Uterus (tissue), 3 donors: ENCODE measurements at regions not wholly inside any gene's neighbourhood (a gene's known extent, or its start where the extent isn't known, plus 50 kb on each side); places are given as distances from the start of the nearest gene placed in this dataset.
"Not testable (repeated sequence)": the region's sequence is repeated elsewhere in the genome, so short reads cannot be mapped to it uniquely, and the experiment has no call there.

Experiments used
- DNase-seq, 2 donors: peaks; one replicate each; pipeline ENCODE4 v3.0.0-alpha.2; 2019 to 2020
- H3K27ac ChIP-seq, 2 donors: fragments of 200-600 bp; sonication (generic); 1 replicate in 1 of 2; 2 replicates in 1 of 2; pipeline ENCODE4 v1.5.1; 2016 to 2018
- H3K27me3 ChIP-seq, 2 donors: fragments of 200-600 bp; sonication (generic); one replicate each; pipeline ENCODE4 v1.5.1; 2018 to 2019; ENCODE audit warnings: control low read depth in 1 of 2
- H3K36me3 ChIP-seq, 2 donors: fragments of 200-600 bp; sonication (generic); one replicate each; pipeline ENCODE4 v1.5.1; 2019; ENCODE audit warnings: control low read depth in 1 of 2
- H3K4me1 ChIP-seq, 2 donors: fragments of 200-600 bp; sonication (generic); one replicate each; pipeline ENCODE4 v1.5.1; 2018 to 2019; ENCODE audit warnings: control low read depth in 1 of 2
- H3K4me3 ChIP-seq, 2 donors: fragments of 200-600 bp; sonication (generic); 1 replicate in 1 of 2; 2 replicates in 1 of 2; pipeline ENCODE4 v1.5.1; 2018 to 2019; ENCODE audit warnings: mild to moderate bottlenecking in 1 of 2
- H3K9me3 ChIP-seq, 2 donors: fragments of 200-600 bp; sonication (generic); one replicate each; pipeline ENCODE4 v1.5.1; 2019; ENCODE audit warnings: control low read depth in 1 of 2
- POLR2A ChIP-seq, 2 donors: fragments of 450-650 bp; IDR thresholded peaks; one replicate each; pipeline ENCODE4 v1.6.1; 2016; ENCODE audit warnings: antibody characterized with exemption in 2 of 2, mild to moderate bottlenecking in 1 of 2, moderate library complexity in 1 of 2
- intact Hi-C: fragments of 100-400 bp; cut with DNase I; formaldehyde crosslinking; loops from one replicate; pipeline ENCODE4 v1.15.1; 2023; ENCODE audit warnings: low total_unique reads
- TF ChIP-seq, protein P1 (sequence below), 4 experiments: fragments of 200-600 bp in 2 of 4; fragments of 450-650 bp in 2 of 4; sonication (generic) in 2 of 4; IDR thresholded peaks; one replicate each; pipeline ENCODE4 v1.5.1; 2016 to 2019; ENCODE audit warnings: antibody characterized with exemption in 4 of 4, mild to moderate bottlenecking in 2 of 4, moderate library complexity in 1 of 4
- donor health status: DM: yes; HTN: yes; CAD: no.

DNA sequence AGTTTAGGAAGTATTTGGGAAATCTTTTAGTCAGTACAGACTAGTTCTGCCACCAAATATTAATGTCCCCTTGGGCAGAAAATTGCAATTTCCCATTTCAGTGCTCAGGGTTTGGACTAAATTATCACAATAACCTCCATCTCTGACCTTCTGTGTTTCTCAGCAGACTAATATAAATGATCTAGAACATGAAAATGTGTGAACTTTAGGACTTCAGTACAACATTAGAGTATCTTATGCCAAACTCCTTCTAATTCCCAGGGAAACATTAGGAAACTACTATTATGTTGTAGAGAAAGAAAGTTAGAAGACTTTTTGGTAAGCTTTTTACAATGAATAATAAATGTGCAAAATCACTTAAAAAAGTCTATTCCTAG lies 1087.6 kb upstream of the CITED2 start:
- DNase-seq, result no peak
- intact Hi-C loops, result no loop called here
- TF ChIP-seq, protein P1, sequence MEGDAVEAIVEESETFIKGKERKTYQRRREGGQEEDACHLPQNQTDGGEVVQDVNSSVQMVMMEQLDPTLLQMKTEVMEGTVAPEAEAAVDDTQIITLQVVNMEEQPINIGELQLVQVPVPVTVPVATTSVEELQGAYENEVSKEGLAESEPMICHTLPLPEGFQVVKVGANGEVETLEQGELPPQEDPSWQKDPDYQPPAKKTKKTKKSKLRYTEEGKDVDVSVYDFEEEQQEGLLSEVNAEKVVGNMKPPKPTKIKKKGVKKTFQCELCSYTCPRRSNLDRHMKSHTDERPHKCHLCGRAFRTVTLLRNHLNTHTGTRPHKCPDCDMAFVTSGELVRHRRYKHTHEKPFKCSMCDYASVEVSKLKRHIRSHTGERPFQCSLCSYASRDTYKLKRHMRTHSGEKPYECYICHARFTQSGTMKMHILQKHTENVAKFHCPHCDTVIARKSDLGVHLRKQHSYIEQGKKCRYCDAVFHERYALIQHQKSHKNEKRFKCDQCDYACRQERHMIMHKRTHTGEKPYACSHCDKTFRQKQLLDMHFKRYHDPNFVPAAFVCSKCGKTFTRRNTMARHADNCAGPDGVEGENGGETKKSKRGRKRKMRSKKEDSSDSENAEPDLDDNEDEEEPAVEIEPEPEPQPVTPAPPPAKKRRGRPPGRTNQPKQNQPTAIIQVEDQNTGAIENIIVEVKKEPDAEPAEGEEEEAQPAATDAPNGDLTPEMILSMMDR (IDR thresholded peaks at IDR 0.05), result no peak
- TF ChIP-seq POLR2A (IDR thresholded peaks at IDR 0.05), result no peak

DNA sequence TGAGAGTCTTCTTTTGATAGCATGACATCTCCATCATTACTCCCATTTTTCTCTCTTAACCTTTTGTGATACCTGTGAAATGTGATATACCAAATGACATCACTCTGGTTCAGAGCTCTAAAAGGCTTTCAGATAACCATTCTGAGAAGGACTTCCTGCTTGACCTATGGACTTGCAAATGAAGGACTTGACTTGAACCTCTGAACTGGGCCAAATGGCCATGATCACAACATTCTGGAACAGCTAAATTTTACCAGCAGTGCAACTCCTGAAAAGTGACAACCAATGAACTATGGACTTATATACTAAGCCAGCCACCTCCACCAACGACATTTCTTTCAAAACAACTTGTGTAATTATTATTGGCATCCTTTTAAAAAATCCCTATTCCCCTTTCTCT lies 1085.8 kb upstream of the CITED2 start:
- intact Hi-C loops, result no loop called here
- H3K4me3 ChIP-seq, result no peak overlapping the region
- H3K36me3 ChIP-seq, result no peaks in the 10 kb centered on the region
- DNase-seq, result no peak
- H3K9me3 ChIP-seq, result no peaks in the 10 kb centered on the region
- TF ChIP-seq POLR2A (IDR thresholded peaks at IDR 0.05), result no peak
- TF ChIP-seq, protein P1 (IDR thresholded peaks at IDR 0.05), result no peak
- no peaks in the 10 kb centered on the region for H3K27me3 ChIP-seq
- H3K4me1 ChIP-seq, result peaks cover 0 to 2% of the 10 kb centered on the region in 2 donors
- H3K27ac ChIP-seq, result no peak overlapping the region

More for the DNA sequence above, 1087.6 kb upstream of the CITED2 start:
- no peaks in the 10 kb centered on the region for H3K9me3 ChIP-seq
- H3K27me3 ChIP-seq, result no peaks in the 10 kb centered on the region
- H3K27ac ChIP-seq, result peak overlapping the region; percentile 77 to 88
- no peak overlapping the region for H3K4me3 ChIP-seq
- peaks cover 0 to 2% of the 10 kb centered on the region in 2 donors for H3K4me1 ChIP-seq
- H3K36me3 ChIP-seq, result no peaks in the 10 kb centered on the region

DNA sequence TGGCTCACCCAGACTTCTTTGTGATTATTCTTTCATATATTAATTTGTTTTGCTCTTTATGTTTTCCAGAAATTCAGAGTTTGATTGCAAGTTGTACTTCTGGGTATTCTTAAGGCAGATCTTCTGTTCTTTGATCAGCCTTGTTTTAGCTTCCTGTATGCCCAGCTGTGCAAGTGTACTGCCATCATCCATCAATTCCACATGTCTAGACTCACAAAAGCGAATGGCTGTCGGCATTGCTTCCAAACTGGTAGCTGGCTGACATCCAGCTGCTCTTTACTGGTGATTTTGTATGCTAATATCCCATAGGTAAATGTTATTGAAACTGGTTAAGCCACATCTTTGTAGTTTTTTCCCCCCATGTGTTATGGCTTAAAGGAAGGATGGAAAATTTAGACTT lies 1084.8 kb upstream of the CITED2 start:
- H3K4me1 ChIP-seq, result peaks cover 0 to 2% of the 10 kb centered on the region in 2 donors
- no peaks in the 10 kb centered on the region for H3K9me3 ChIP-seq
- DNase-seq, result no peak
- no peaks in the 10 kb centered on the region for H3K27me3 ChIP-seq
- intact Hi-C loops, result no loop called here
- H3K4me3 ChIP-seq, result no peak overlapping the region
- TF ChIP-seq, protein P1 (IDR thresholded peaks at IDR 0.05), result no peak
- no peak for TF ChIP-seq POLR2A (IDR thresholded peaks at IDR 0.05)
- H3K36me3 ChIP-seq, result no peaks in the 10 kb centered on the region
- no peak overlapping the region for H3K27ac ChIP-seq

DNA sequence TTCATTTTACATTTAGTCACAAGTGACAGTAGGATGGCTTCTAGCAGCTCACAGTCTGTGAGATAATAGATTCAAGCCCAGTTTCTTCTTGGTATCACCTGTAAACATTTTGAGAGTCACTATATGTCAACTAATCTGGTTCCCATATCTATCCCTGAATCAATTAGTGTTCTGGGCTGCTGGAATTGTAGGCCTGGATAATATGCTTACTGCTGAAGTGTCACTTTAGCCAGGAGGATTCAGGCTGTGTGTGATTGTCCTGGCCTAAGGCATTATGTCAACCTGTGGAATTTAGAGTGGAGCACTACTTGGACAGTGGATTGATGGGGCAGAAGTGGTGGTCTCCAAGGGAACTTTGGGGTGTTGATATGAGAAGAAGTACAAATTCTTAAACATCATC lies 1071.8 kb upstream of the CITED2 start:
- no peak for DNase-seq
- Histone ChIP-seq H3K4me3 (no peak overlapping the region), H3K27me3 (no peaks in the 10 kb centered on the region), H3K27ac (no peak overlapping the region), H3K9me3 (no peaks in the 10 kb centered on the region), H3K4me1 (no peaks in the 10 kb centered on the region), H3K36me3 (no peaks in the 10 kb centered on the region)
- TF ChIP-seq, protein P1 (IDR thresholded peaks at IDR 0.05), result no peak
- no peak for TF ChIP-seq POLR2A (IDR thresholded peaks at IDR 0.05)
- intact Hi-C loops, result no loop called here

DNA sequence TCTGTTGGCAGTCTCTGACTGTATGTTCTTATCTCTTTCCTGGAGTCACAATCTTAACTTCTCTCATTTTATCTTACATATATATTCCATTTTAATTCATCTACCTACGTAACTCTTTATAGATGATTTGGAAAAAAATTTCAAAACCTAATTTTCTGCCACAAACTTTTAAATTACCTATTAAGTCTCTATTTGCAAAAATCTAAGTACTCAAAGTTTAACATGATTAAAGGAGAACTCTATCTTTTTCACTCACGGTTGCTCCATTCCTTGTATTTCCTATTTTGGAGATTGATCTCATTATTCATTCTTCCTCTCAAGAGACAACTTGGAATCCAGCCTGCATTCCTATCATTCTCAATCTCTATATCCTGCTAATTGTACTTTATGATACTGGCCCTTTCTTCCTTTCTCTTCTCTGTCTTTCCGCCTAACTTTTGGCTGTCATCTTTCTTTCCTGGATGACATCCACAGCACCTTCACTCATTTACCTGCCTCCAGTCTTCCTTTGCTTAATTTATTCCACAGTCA lies 1071.1 kb upstream of the CITED2 start:
- no peak for DNase-seq
- Histone ChIP-seq H3K27ac (no peak overlapping the region), H3K4me1 (no peaks in the 10 kb centered on the region), H3K27me3 (no peaks in the 10 kb centered on the region), H3K4me3 (no peak overlapping the region), H3K36me3 (no peaks in the 10 kb centered on the region), H3K9me3 (no peaks in the 10 kb centered on the region)
- intact Hi-C loops, result no loop called here
- no peak for TF ChIP-seq POLR2A (IDR thresholded peaks at IDR 0.05)
- TF ChIP-seq, protein P1 (IDR thresholded peaks at IDR 0.05), result no peak

DNA sequence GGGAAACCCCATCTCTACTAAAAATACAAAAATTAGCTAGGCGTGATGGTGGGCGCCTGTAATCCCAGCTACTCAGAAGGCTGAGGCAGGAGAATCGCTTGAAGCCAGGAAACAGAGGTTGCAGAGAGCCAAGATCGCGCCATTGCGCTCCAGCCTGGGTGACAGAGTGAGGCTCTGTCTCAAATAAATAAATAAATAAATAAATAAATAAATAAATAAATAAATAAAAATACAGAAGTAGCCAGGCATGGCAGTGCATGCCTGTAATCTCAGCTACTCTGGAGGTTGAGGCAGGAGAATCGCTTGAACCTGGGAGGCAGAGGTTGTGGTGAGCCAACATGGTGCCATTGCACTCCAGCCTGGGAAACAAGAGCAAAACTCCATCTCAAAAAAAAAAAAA lies 1068.7 kb upstream of the CITED2 start:
- H3K36me3 ChIP-seq, intact Hi-C loops, H3K9me3 ChIP-seq, H3K27me3 ChIP-seq, DNase-seq, H3K4me1 ChIP-seq, H3K4me3 ChIP-seq, H3K27ac ChIP-seq: not testable (repeated sequence)
